ENCODE measurements at regions not wholly inside any gene's neighbourhood (a gene's known extent, or its start where the extent isn't known, plus 50 kb on each side); places are given as distances from the start of the nearest gene placed in this dataset.

DNA sequence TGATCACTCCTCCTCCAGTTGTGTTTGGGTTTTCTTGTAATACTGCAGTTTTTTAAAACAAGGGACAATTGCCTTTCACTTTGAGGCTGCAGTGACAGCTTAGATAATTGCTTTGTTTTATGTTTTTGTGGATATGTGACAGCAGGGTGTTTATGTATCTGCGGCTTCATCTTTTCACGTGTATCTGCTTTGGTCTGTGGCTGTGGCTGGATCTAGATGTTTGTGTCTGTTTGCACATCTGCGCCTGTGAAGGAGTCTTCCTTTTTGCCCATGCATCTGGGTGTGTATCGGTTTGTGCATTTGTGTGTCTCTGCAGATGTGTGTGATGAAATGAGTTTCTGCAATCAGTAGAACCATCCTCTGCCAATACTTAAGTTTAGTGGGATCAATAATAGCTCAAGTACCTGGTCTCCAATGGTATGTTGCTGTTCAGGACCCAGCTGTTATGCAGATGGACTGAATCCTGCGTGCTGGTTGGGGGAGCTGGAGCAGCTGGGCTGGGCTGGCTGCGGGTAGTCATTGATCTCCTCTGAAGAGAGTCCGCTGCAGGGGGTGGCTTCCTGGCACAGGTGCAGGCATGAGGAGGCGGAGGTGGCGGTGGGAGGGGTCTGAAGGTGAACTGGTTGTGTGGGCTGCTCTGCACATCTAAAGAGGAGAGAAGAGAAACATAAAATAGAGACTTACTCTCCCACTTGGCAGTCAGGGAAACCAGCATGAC lies 390.3 kb downstream of the SH2D1A start:
- peaks cover 23% of the 10 kb centered on the region for H3K27me3 Mint-ChIP-seq
- H3K27ac Mint-ChIP-seq = peak overlapping the region; percentile 4
- TF ChIP-seq, protein P1, sequence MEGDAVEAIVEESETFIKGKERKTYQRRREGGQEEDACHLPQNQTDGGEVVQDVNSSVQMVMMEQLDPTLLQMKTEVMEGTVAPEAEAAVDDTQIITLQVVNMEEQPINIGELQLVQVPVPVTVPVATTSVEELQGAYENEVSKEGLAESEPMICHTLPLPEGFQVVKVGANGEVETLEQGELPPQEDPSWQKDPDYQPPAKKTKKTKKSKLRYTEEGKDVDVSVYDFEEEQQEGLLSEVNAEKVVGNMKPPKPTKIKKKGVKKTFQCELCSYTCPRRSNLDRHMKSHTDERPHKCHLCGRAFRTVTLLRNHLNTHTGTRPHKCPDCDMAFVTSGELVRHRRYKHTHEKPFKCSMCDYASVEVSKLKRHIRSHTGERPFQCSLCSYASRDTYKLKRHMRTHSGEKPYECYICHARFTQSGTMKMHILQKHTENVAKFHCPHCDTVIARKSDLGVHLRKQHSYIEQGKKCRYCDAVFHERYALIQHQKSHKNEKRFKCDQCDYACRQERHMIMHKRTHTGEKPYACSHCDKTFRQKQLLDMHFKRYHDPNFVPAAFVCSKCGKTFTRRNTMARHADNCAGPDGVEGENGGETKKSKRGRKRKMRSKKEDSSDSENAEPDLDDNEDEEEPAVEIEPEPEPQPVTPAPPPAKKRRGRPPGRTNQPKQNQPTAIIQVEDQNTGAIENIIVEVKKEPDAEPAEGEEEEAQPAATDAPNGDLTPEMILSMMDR (IDR thresholded peaks at IDR 0.05; ENCODE audit: unreplicated experiment) = no peak
- peak; percentile 30 for DNase-seq (ENCODE audit: low spot score, unreplicated experiment)
- no peaks in the 10 kb centered on the region for H3K9me3 Mint-ChIP-seq (ENCODE audit: low read depth)
- peaks cover 14% of the 10 kb centered on the region for H3K4me1 Mint-ChIP-seq (ENCODE audit: low read depth)
- H3K36me3 Mint-ChIP-seq (ENCODE audit: insufficient read depth) = no peaks in the 10 kb centered on the region
- H3K4me3 Mint-ChIP-seq (ENCODE audit: low read depth) = no peak overlapping the region

DNA sequence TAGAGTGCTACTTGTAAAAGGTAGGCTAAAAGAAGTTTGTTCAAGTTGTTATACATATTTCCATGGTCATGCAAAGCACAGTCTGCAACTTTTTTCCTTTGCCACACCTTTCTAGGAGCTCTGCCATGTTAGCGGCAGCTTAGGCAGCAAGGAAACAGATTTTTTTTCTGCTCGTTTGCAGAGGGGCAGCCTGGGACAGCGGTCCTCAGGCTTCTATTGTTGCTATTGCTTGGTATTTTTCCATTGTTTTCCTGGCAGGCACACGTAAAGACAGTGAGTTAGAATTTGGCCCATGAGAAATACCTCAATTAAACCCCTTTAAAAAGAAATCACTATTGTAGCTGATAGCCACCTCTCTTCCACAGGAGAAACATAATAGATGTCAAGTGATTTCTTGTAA lies 391.4 kb downstream of the SH2D1A start:
- Mint-ChIP-seq H3K36me3 (ENCODE audit: insufficient read depth) (no peaks in the 10 kb centered on the region), H3K27me3 (peaks cover 19% of the 10 kb centered on the region), H3K9me3 (ENCODE audit: low read depth) (no peaks in the 10 kb centered on the region), H3K4me1 (ENCODE audit: low read depth) (peaks cover 14% of the 10 kb centered on the region), H3K27ac (peak overlapping the region; percentile 21), H3K4me3 (ENCODE audit: low read depth) (no peak overlapping the region)
- no peak for DNase-seq (ENCODE audit: low spot score, unreplicated experiment)
- TF ChIP-seq, protein P1 (IDR thresholded peaks at IDR 0.05; ENCODE audit: unreplicated experiment) = no peak

DNA sequence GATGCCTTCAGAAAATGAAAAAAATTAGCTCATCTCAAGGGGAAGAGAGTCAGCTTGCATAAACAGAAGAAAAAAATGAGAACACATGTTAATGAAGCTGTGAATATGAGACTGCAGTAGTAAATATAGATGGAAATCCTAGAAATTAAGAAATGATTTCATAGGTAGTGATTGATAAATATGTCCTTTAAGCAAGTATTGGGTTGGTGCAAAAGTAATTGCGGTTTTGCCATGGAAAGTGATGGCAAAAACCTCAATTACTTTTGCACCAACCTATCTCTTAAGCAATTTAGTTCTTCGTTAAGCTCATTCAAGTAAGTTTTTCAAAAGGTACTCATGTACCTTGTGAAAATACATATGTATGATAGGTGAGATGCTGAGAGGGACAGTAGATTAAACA lies 400.9 kb downstream of the SH2D1A start:
- H3K4me1 Mint-ChIP-seq (ENCODE audit: low read depth) = peaks cover 3% of the 10 kb centered on the region
- TF ChIP-seq, protein P1 (IDR thresholded peaks at IDR 0.05; ENCODE audit: unreplicated experiment) = no peak
- no peak overlapping the region for H3K27ac Mint-ChIP-seq
- H3K4me3 Mint-ChIP-seq (ENCODE audit: low read depth) = no peak overlapping the region
- no peaks in the 10 kb centered on the region for H3K9me3 Mint-ChIP-seq (ENCODE audit: low read depth)
- DNase-seq (ENCODE audit: low spot score, unreplicated experiment) = no peak
- H3K27me3 Mint-ChIP-seq = no peaks in the 10 kb centered on the region
- H3K36me3 Mint-ChIP-seq (ENCODE audit: insufficient read depth) = no peaks in the 10 kb centered on the region

DNA sequence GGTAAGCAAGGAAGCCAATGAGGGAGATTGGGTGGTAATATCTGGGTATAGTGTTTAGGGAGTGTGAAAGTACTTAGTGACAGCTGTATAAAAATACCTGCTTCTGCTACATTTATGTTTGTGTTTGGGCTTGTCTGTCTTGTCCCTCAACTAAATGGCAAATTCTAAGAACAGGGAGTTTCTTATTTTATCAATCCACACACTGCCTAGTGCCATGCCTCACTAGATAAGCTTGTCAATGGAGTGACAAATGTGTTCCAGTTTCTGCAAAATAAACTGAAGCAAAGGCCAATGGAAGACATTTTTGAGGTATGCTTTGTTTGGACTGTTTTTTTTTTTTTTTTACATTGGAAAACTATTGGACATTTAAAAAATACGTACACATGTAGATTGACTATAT lies 418.0 kb downstream of the SH2D1A start:
- H3K27me3 Mint-ChIP-seq = no peaks in the 10 kb centered on the region
- H3K4me3 Mint-ChIP-seq (ENCODE audit: low read depth) = no peak overlapping the region
- peaks cover 26% of the 10 kb centered on the region for H3K4me1 Mint-ChIP-seq (ENCODE audit: low read depth)
- TF ChIP-seq, protein P1 (IDR thresholded peaks at IDR 0.05; ENCODE audit: unreplicated experiment) = no peak
- no peaks in the 10 kb centered on the region for H3K36me3 Mint-ChIP-seq (ENCODE audit: insufficient read depth)
- no peak for DNase-seq (ENCODE audit: low spot score, unreplicated experiment)
- no peak overlapping the region for H3K27ac Mint-ChIP-seq
- H3K9me3 Mint-ChIP-seq (ENCODE audit: low read depth) = peaks cover 6% of the 10 kb centered on the region

DNA sequence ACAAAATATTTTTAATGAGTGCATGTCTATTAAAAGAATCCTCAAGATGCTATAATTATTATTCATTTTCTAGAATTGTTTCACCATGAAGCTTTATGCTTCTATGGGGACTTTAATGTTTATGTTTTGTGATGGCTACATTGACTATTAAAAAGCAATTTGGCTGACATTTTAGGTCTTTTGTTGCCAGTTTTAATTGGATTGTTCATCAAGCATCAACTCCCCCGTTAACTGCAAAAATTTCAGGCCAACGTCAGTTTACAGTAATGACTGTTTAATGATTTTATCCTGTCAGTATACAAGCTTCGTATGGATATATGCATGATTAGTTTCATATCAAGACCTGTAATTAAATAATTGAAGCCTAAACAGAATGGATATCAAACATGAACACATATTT lies 422.8 kb downstream of the SH2D1A start:
- Mint-ChIP-seq H3K27ac (no peak overlapping the region), H3K4me3 (ENCODE audit: low read depth) (no peak overlapping the region), H3K27me3 (no peaks in the 10 kb centered on the region), H3K9me3 (ENCODE audit: low read depth) (no peaks in the 10 kb centered on the region), H3K36me3 (ENCODE audit: insufficient read depth) (no peaks in the 10 kb centered on the region), H3K4me1 (ENCODE audit: low read depth) (peaks cover 17% of the 10 kb centered on the region)
- DNase-seq (ENCODE audit: low spot score, unreplicated experiment) = no peak
- TF ChIP-seq, protein P1 (IDR thresholded peaks at IDR 0.05; ENCODE audit: unreplicated experiment) = no peak
